ENCODE measurements at regions not wholly inside any gene's neighbourhood (a gene's known extent, or its start where the extent isn't known, plus 50 kb on each side); places are given as distances from the start of the nearest gene placed in this dataset.

DNA sequence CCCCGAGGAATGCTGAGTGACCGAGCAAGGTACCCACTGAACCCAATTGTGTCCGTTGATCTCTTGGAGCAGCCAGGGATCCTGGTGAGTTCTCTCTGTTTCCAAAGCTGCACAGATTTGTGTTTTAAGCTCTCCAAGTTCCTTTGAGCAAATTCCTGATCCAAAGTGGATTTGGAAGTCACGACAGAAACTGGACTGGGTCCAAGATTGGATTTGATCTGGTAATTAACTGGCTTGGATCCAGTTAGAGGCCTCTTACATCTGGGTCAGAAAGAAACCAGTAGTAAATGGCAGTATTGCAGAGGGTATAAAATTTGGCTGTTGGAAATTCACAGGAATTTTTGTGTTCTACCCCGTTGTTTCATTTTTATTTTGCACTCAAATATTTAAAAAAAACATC is 119.5 kb downstream of the PMP22 start:
- TF ChIP-seq, protein P1, sequence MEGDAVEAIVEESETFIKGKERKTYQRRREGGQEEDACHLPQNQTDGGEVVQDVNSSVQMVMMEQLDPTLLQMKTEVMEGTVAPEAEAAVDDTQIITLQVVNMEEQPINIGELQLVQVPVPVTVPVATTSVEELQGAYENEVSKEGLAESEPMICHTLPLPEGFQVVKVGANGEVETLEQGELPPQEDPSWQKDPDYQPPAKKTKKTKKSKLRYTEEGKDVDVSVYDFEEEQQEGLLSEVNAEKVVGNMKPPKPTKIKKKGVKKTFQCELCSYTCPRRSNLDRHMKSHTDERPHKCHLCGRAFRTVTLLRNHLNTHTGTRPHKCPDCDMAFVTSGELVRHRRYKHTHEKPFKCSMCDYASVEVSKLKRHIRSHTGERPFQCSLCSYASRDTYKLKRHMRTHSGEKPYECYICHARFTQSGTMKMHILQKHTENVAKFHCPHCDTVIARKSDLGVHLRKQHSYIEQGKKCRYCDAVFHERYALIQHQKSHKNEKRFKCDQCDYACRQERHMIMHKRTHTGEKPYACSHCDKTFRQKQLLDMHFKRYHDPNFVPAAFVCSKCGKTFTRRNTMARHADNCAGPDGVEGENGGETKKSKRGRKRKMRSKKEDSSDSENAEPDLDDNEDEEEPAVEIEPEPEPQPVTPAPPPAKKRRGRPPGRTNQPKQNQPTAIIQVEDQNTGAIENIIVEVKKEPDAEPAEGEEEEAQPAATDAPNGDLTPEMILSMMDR (IDR thresholded peaks at IDR 0.05), result no peak
- no peak for TF ChIP-seq POLR2A (IDR thresholded peaks at IDR 0.05)
